Astrocyte of the spinal cord (primary cell): ENCODE measurements at regions not wholly inside any gene's neighbourhood (a gene's known extent, or its start where the extent isn't known, plus 50 kb on each side); places are given as distances from the start of the nearest gene placed in this dataset.
"Not testable (repeated sequence)": the region's sequence is repeated elsewhere in the genome, so short reads cannot be mapped to it uniquely, and the experiment has no call there.

Experiments used
- DNase-seq: peaks from one replicate; pipeline ENCODE4 v3.0.0; 2011; ENCODE audit warnings: low read depth, low spot score
- H3K4me3 ChIP-seq: 2 replicates; pipeline ENCODE4 v1.5.1; 2011; ENCODE audit warnings: low read depth, mild to moderate bottlenecking, low read length, moderate library complexity
- in situ Hi-C: cut with HindIII; loops from 2 replicates; pipeline ENCODE4 v1.10.0; 2017; ENCODE audit warnings: low sequenced_read_pairs
- TF ChIP-seq, protein P1 (sequence below): IDR thresholded peaks from 2 replicates; pipeline ENCODE4 v1.5.1; 2012; ENCODE audit warnings: low read depth, mild to moderate bottlenecking, low read length, inconsistent platforms

- no peak for DNase-seq
- H3K4me3 ChIP-seq, result no peak overlapping the region
- TF ChIP-seq, protein P1, sequence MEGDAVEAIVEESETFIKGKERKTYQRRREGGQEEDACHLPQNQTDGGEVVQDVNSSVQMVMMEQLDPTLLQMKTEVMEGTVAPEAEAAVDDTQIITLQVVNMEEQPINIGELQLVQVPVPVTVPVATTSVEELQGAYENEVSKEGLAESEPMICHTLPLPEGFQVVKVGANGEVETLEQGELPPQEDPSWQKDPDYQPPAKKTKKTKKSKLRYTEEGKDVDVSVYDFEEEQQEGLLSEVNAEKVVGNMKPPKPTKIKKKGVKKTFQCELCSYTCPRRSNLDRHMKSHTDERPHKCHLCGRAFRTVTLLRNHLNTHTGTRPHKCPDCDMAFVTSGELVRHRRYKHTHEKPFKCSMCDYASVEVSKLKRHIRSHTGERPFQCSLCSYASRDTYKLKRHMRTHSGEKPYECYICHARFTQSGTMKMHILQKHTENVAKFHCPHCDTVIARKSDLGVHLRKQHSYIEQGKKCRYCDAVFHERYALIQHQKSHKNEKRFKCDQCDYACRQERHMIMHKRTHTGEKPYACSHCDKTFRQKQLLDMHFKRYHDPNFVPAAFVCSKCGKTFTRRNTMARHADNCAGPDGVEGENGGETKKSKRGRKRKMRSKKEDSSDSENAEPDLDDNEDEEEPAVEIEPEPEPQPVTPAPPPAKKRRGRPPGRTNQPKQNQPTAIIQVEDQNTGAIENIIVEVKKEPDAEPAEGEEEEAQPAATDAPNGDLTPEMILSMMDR, result no peak
- in situ Hi-C loops, result no loop called here
These were observed 207.6 kb upstream of the HMCN1 start for GRCh38 chr1:185526344-185527307.

- in situ Hi-C loops, result no loop called here
These were observed 203.3 kb upstream of the IVNS1ABP start for GRCh38 chr1:185520188-185520920.

DNA sequence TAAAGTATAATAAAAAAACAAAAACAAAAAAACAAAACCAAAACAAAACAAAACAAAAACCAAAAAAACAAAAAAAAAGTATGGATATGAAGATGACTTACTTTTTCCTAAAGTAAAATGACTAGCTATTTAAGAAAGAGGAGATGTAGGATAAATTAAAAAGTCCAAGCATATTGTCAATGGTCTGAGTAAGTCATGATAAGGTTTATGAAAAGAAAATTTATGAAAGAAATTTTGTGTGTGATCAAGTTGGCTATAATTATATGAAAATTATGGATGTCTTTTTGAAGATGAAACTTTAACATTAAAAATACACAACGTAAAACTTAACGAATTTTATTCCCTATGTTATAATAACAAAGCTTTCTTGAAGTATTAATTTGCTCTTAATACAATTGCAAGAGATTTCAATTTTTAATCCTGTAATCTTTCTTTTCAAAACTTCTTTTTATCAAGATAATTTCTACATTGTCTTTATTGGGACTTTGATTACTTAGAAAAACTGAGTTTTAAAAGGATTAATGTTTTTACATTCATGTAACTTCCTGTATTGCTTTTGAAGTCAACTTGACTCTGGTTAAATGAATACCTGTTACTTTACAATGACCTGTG is 200.9 kb upstream of the IVNS1ABP start:
- H3K4me3 ChIP-seq, result no peak overlapping the region
- in situ Hi-C loops, result no loop called here
- TF ChIP-seq, protein P1, result no peak
- peak; percentile 28 for DNase-seq

More at GRCh38 chr1:185520188-185520920, 203.3 kb upstream of the IVNS1ABP start:
- TF ChIP-seq, protein P1, result no peak
- no peak for DNase-seq
- no peak overlapping the region for H3K4me3 ChIP-seq

DNA sequence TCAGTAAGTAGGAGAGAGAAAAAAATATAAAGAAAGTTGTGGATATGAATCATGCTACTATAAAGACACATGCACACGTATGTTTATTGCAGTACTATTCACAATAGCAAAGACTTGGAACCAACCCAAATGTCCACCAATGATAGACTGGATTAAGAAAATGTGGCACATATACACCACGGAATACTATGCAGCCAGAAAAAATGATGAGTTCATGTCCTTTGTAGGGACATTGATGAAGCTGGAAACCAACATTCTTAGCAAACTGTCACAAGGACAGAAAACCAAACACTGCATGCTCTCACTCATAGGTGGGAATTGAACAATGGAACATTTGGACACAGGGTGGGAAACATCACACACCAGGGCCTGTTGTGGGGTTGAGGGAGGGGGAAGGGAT is 200.3 kb upstream of the IVNS1ABP start:
- in situ Hi-C loops, DNase-seq, H3K4me3 ChIP-seq: not testable (repeated sequence)

- in situ Hi-C loops, result no loop called here
- DNase-seq, result no peak
- H3K4me3 ChIP-seq, result no peak overlapping the region
- TF ChIP-seq, protein P1, result no peak
These were observed 198.7 kb upstream of the IVNS1ABP start for GRCh38 chr1:185515696-185516095.

GRCh38 chr1:185514311-185514710 is 197.3 kb upstream of the IVNS1ABP start:
- in situ Hi-C loops, result no loop called here
- no peak for DNase-seq
- TF ChIP-seq, protein P1, result no peak
- no peak overlapping the region for H3K4me3 ChIP-seq
